BJ (cell line): ENCODE measurements at regions not wholly inside any gene's neighbourhood (a gene's known extent, or its start where the extent isn't known, plus 50 kb on each side); places are given as distances from the start of the nearest gene placed in this dataset.
A peak's percentile ranks its signal among the peaks of the same experiment; 100 is the strongest.

Source experiments
- CTCF ChIA-PET: fragments of 350-600 bp; formaldehyde crosslinking; extraction: SDS; loops from one replicate; lab custom pipeline; 2021; ENCODE audit warnings: antibody characterized with exemption, inconsistent platforms; lab: Yijun Ruan, JAX
- POLR2A ChIA-PET: fragments of 300-600 bp; sonication (Branson Sonifier 250); formaldehyde crosslinking; extraction: SDS; loops from one replicate; lab custom pipeline; 2021; ENCODE audit warnings: antibody characterized with exemption; lab: Charles Lee
- DNase-seq: peaks from one replicate; pipeline ENCODE4 v3.0.0-alpha.2; 2011; ENCODE audit warnings: low read depth
- H3K27me3 ChIP-seq: 2 replicates; pipeline ENCODE4 v1.6.0; 2011; ENCODE audit warnings: low read length; ENCODE audit not compliant: control insufficient read depth, insufficient read depth
- H3K36me3 ChIP-seq: 2 replicates; pipeline ENCODE4 v1.5.1; 2011; ENCODE audit warnings: low read length; ENCODE audit not compliant: control insufficient read depth, insufficient read depth
- H3K4me3 ChIP-seq: 2 replicates; pipeline ENCODE4 v1.5.1; 2011; ENCODE audit warnings: low read depth, mild to moderate bottlenecking, control low read depth, low read length
- TF ChIP-seq, protein P1 (sequence below): IDR thresholded peaks from 2 replicates; pipeline ENCODE4 v1.5.1; 2011; ENCODE audit warnings: low read depth, mild to moderate bottlenecking, control low read depth, inconsistent platforms, low read length, moderate library complexity; ENCODE audit not compliant: insufficient read depth

DNA sequence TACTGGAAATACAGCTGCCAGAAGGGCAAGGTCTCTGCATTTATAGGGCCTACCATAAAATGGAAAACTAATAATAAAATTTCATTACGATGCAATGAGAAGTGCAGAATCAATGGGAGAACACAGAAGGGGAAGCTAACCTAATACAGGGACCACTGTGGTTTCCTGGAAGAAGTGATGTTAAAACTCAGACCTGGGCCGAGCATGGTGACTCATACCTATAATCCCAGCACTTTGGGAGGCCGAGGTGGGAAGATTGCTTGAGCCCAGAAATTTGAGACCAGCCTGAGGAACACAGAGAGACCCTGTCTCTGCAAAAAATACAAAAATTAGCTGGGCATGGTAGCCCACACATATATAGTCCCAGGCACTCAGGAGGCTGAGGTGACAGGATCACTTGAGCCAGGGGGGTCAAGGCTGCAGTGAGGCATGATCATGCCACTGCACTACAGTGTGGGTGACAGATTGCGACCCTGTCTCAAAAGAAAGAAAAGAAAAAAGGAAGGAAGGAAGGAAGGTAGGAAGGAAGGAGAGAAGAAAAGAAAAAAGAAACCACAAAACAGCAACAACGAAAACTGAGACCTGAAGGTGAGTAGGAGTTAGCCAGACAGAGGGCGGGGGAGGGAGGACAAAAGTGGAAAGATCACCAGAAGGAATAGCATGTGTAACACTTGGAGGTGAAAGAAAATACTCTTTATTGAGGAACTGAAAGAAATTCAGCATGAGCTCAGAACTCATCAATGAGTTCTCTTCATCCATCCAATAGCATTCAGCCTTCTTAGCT is 58.3 kb upstream of the DTNA start:
- H3K36me3 ChIP-seq, result no peaks in the 10 kb centered on the region
- H3K27me3 ChIP-seq, result no peaks in the 10 kb centered on the region
- no peak overlapping the region for H3K4me3 ChIP-seq
- no peak for DNase-seq
- POLR2A ChIA-PET, result no interaction called here
- TF ChIP-seq, protein P1, sequence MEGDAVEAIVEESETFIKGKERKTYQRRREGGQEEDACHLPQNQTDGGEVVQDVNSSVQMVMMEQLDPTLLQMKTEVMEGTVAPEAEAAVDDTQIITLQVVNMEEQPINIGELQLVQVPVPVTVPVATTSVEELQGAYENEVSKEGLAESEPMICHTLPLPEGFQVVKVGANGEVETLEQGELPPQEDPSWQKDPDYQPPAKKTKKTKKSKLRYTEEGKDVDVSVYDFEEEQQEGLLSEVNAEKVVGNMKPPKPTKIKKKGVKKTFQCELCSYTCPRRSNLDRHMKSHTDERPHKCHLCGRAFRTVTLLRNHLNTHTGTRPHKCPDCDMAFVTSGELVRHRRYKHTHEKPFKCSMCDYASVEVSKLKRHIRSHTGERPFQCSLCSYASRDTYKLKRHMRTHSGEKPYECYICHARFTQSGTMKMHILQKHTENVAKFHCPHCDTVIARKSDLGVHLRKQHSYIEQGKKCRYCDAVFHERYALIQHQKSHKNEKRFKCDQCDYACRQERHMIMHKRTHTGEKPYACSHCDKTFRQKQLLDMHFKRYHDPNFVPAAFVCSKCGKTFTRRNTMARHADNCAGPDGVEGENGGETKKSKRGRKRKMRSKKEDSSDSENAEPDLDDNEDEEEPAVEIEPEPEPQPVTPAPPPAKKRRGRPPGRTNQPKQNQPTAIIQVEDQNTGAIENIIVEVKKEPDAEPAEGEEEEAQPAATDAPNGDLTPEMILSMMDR, result no peak
- CTCF ChIA-PET, result interaction anchor here (4.6 kb wide), 1 partner anchor 10 kb away, joined by 32 read pairs; no protein-coding TSS in a partner anchor

DNA sequence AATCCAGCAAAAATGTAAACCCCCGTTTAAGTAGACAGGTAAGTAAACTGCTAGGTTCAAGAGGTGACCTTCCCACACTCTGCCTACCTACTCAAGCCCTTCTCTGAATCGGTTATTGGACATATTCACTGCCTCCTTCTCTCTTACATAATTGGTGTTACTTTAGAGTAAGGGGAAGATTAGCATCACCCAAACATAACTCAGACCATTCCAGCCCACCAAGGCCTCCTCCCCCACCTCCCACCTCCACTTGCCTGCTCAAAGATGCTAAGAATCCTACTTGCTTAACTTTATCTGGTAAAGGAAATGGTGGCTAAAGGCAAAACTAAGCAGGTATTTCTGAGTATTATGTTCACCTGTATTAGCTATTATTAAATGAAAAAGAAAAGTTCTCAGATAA is 55.0 kb upstream of the DTNA start:
- Histone ChIP-seq H3K27me3 (no peaks in the 10 kb centered on the region), H3K36me3 (no peaks in the 10 kb centered on the region), H3K4me3 (no peak overlapping the region)
- DNase-seq, result no peak
- CTCF ChIA-PET, result no interaction called here
- TF ChIP-seq, protein P1, result no peak
- POLR2A ChIA-PET, result no interaction called here

DNA sequence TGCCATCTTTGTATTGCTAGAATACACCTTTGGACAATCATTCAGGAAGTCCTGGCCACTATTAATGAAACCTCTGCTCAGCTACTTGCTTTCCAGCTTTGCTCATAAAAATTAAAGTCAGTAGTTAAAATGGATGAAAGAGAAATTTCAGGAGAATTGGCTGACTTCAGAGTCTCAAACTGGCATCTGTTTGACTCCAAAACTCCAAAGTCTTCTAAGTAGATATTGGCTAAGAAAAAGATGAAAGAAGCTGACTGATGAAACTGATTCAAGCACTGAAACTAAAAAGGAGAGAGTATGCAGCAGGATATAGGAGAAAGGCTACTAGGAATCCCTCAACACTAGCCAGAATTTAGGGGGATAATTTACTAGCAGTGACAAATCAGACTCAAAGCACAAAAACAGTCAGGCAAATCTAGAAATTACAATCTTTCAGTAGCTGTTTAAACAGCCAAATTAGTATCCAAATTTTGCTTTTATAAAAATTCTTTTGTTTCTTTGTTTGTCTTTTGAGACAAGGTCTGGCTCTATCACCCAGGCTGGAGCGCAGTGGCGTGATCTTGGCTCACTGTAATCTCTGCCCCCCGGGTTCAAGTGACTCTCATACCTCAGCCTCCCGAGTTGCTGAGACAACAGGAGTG is 52.1 kb upstream of the DTNA start:
- TF ChIP-seq, protein P1, result no peak
- Histone ChIP-seq H3K27me3 (no peaks in the 10 kb centered on the region), H3K36me3 (no peaks in the 10 kb centered on the region), H3K4me3 (no peak overlapping the region)
- DNase-seq, result no peak
- ChIA-PET CTCF (interaction anchor here (0.7 to 6.5 kb wide), 4 partner anchors 11 to 137 kb away, joined by 3 to 53 read pairs (median 6); partner anchors contain the start of gene DTNA), POLR2A (no interaction called here)

GRCh38 chr18:34659579-34660517 is 50.2 kb upstream of the DTNA start:
- Histone ChIP-seq H3K36me3 (no peaks in the 10 kb centered on the region), H3K27me3 (no peaks in the 10 kb centered on the region), H3K4me3 (no peak overlapping the region)
- peak; percentile 83 for DNase-seq
- TF ChIP-seq, protein P1, result no peak
- CTCF ChIA-PET, result interaction anchor here (1.1 to 6.5 kb wide), 14 partner anchors 16 to 138 kb away, joined by 3 to 180 read pairs (median 12); partner anchors contain the start of gene DTNA
- POLR2A ChIA-PET, result interaction anchor here (0.6 kb wide), 1 partner anchor 227 kb away, joined by 3 read pairs; no protein-coding TSS in a partner anchor
